Medulla oblongata (tissue), 1 donor: ENCODE measurements at regions not wholly inside any gene's neighbourhood (a gene's known extent, or its start where the extent isn't known, plus 50 kb on each side); places are given as distances from the start of the nearest gene placed in this dataset.

Experiments
- DNase-seq: peaks from one replicate; pipeline ENCODE4 v3.0.0-alpha.2; 2015; ENCODE audit errors: extremely low spot score

DNA sequence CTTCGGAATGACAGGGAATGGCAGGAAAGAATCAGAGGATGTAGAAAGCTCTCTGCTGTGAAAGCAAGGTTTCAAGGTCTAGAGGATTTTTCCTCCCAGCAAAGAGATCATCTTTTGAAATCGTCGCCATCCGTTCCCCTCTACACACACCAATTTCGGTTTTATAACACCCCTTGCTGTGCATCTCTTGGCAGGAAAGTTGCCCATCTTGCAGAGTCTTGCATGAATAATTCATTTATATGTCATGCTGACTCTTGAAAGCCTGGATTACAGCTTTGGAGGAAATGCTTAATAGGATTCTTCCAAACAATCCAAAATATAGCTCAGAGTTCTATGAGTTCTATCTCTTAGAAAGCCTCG, 262.7 kb downstream of the CHL1 start:
- DNase-seq = no peak

- no peak for DNase-seq
These were observed 264.4 kb downstream of the CHL1 start for GRCh38 chr3:461006-461405.

- DNase-seq = no peak
These were observed 266.3 kb downstream of the CHL1 start for GRCh38 chr3:462851-463250.

GRCh38 chr3:463252-464192, 267.0 kb downstream of the CHL1 start:
- DNase-seq = no peak

GRCh38 chr3:464255-464654, 267.7 kb downstream of the CHL1 start:
- no peak for DNase-seq

DNA sequence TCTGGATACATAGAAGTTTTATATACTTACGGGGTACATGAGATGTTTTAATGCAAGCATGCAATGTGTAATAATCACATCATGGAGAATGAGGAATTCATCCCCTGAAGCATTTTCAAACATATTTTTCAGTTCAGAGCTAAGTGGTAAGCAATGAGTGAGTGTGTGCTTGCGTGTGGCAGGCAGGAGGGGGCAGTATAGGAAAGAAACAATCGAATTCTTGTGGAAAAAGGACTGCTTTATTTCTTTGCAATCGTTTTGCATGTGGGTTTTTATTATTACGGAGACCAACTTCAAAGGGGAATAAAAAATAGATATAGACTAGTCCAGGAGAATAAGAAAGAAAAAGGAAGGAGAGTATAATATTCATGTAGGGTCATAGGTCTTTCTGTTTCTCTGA, 271.6 kb downstream of the CHL1 start:
- DNase-seq = peak; percentile 23

DNA sequence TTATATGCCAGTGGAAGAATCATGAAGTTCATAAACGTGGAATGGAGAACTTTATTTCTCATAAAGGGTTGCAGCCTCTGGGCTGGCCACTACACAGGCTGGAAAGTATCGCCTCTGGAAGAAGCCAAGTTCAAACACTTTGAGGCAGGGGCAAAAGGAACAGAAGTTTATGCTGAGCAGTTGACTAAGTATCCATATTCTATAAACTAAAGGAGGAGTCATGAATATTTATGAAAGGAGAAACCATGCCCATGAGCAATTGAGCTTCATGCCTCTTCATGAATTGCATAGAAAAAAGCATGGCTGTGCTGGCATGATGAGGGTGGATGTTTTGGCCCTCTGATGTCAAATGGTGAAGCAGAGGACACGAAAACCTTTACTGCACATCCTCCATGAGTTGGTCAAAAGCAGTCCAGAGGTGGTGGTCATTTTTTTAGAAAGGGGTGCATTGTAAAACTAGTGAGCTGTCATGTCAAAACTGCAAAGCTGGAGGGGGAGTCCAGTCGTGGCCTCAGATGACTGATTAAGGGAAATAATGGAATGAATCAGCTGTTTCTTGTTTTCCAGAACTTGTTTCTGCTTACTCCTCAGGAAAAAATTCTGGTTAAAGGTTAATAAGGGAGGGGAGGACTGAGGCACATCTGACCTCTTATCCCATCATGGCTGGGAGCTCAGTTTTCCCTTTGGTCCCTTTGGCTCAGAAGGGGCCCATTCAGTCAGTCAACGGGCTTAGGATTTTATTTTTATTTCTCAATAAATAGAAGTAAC, 276.7 kb downstream of the CHL1 start:
- DNase-seq = no peak

DNA sequence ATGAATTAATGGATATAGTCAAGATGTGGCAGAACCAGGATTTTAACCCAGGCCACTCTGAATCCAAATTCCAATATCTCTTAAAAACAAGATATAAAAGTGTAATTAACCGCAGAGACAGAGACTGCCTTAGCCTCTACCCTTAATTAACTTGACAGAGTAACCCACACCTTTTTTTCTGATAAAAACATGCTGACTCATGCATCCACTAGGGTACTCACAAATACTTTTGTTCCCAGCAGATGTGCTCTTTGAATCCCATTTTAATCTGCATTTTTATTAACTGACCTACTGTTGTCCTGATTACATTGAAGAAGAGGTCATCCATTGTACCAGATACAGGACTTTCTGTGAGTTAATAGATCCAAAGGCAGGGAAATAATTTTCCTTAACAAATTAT, 278.3 kb downstream of the CHL1 start:
- DNase-seq = no peak

DNA sequence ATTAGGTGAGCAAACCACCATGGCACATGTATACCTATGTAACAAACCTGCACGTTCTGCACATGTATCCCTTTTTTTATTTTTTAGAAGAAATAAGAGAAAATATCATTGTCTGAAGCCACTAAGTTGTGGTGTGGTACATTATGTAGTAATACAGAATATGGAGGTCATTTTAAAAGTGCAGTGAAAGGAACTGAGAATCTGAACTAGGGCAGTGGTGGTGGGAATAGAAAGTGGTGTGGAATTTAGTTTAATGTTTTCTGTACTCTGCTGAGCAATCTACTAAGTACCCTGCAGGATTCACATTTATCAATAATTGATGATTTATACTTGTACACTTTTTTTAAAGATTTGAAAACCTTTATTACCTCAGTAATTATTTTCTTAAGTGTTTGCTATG, 283.5 kb downstream of the CHL1 start:
- no peak for DNase-seq

- DNase-seq = no peak
These were observed 284.5 kb downstream of the CHL1 start for GRCh38 chr3:481111-481510.

DNA sequence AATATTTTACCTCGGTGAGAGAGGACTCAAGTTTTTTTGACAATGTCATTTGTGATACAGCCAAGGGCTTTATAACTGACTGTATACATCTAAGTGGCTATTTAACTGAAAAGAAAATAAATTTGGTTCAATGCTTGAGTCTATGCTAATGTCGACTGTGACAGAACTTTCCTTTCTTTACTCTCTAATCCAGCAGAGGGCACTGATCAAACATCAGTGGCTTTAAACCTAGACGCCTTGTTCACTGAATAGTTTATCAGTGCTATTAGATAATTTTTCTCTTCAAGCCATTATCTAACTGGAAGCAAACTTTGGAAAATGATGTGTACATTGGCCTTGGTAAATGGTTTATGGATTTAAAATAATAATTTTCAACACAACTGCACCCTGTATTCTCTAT, 285.1 kb downstream of the CHL1 start:
- peak; percentile 37 for DNase-seq

DNA sequence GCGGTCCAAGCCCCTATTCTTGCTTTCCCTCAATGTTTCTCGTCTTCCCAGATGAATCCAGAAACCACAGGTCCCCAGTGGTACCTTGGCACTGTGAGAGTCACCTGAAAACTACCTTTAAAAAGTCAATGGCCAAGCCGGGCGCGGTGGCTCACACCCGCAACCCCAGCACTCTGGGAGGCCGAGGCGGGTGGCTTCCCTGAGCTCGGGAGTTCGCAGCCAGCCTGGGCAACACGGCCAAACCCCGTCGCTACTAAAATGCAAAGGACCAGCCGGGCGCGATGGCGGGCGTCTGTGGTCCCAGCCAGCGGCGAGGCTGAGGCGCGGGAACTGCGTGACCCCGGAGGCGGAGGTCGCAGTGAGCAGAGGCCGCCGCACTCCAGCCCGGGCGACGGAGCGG, 285.9 kb downstream of the CHL1 start:
- no peak for DNase-seq

DNA sequence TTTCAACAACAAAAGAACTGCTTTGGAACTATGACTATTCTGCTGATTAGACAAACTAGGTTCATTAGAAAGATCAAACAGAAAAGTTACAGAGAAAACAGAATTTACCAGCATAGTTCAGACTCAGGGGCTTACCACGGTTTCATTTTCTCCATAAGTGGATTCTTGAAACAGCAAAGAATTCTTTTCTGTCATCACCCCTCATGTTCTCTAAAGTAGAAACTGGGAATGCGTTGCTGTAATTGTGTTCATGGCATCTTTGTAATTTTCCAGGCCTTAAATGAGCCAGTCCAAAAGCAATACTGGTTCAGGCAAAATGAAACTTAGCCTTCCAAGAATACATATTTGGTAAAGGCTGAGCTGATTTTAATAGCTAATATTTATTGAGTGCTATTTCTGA, 287.8 kb downstream of the CHL1 start:
- DNase-seq = no peak

GRCh38 chr3:487614-488013, 291.1 kb downstream of the CHL1 start:
- no peak for DNase-seq

GRCh38 chr3:492586-493316, 296.2 kb downstream of the CHL1 start:
- DNase-seq = no peak

DNA sequence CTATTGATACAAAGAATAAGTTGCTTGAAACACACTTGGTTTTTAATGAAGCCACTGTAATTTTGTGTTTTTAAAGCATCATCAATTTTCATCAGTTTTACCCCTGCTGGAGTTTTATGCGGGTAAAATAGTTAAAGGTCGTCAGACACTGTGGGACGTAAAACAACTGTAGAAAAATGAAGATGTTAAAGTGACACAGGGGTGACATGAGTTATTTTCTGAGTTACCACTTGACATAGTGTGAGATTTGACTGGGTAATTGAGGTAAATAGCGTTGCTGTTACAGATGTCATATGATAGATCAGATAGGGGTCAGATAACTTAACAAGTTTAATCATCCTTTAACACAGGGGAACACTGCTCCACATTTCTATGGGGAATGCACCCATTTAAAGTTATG, 297.6 kb downstream of the CHL1 start:
- DNase-seq = no peak

DNA sequence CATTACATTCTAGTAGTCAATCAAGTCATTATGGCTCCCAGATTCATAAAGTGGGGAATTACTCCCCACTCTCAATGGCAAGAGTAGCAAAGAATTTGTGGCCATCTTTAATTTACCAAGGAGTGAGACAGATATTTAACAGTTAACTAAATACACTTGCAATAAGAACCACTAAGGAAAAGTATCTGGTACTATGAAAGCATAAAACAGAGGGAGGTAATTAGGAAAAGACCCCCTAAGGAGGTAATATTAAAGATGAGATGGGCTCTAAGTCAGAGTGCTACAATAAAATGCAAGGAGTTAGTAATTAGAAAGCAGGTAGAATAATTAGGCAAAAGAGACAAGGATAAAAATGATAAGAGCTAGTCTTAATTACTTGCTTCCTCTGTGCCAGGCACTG, 301.9 kb downstream of the CHL1 start:
- no peak for DNase-seq

DNA sequence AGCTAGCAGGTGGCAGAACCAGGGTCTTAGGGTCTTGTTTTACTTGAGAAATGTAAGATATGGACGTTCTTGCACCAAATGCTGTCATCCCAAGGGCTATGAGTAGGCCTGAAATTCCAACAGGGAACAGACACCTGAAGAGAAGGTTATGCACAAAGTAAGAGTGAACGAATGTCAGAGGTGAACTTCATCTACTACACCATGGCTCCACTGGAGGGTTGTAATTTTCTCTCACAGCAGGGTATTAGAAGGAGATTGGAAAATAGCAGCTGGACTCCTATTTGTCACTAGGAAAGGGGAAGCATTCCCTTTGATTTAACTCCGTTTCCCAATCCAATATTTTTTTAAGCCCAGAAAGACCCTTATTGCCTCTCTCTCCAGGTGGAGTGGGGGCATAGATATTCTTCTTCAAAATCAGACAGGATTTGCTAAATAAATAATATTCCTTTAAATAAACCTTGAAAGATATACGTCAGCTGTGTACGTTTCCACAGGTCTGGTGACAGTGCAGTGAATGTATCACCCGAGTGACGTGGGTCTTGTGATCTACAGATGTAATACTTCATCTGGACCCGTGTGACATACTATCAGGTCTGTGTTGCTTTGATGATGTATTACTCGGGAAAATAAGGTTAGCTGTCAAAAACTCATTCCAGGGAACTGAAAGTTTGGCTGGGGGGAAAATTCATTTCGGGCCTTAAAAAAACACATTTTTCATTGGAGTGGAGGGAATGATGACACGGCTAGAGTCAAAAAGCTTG, 302.6 kb downstream of the CHL1 start:
- no peak for DNase-seq

GRCh38 chr3:502486-502885, 305.9 kb downstream of the CHL1 start:
- no peak for DNase-seq

DNA sequence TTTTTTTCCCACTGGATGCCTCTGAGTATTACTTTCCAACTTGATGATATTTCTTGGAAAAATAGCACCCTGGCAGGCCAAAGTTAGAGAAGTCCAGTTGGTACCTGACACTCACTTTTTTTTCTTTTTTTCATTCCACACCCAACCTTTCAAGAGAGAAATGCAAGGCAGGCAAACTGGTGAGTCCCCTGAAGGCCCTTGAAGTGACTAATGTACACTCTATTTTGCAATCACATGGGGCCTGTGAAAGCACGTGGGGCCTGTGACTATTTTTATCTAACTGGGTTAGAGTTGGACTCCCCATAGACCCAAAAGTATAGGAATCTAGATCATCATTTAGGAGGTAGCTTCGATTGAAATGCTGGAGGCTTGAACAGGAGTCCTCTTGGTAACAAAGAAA, 316.7 kb downstream of the CHL1 start:
- DNase-seq = no peak

DNA sequence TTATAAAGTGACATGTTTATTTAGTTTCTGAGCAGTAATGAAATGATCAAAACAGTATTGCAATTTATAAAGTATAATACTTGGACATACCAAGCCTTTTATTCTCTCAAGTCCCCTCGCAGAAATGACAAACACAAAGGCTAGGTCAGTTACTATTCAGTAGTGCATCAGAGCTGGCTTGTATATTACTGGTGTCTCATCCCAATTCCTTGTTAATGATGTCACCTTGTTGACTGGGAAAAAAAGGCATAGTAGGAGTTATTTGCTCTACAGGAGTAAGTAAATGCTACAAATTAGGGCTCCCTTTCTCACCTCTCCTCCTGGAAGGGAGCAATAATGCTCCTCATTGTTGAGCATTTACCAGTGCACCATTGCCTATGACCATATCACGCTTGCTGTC, 317.6 kb downstream of the CHL1 start:
- DNase-seq = no peak

- no peak for DNase-seq
These were observed 322.5 kb downstream of the CHL1 start for GRCh38 chr3:519026-519425.
